NCI-H187 (cell line): ENCODE measurements at regions not wholly inside any gene's neighbourhood (a gene's known extent, or its start where the extent isn't known, plus 50 kb on each side); places are given as distances from the start of the nearest gene placed in this dataset.
"Not testable (repeated sequence)": the region's sequence is repeated elsewhere in the genome, so short reads cannot be mapped to it uniquely, and the experiment has no call there.

ENCODE experiments used
- DNase-seq, 2 experiments: peaks; one replicate each; lab custom pipeline; 2025; lab: John Stamatoyannopoulos, UW

- no peak for DNase-seq
These were observed 623.3 kb upstream of the LRRTM4 start for GRCh38 chr2:78145395-78145996.

GRCh38 chr2:78145997-78146722 lies 624.0 kb upstream of the LRRTM4 start:
- no peak for DNase-seq

GRCh38 chr2:78147466-78147865 lies 625.3 kb upstream of the LRRTM4 start:
- no peak for DNase-seq

- no peak for DNase-seq
These were observed 632.4 kb upstream of the LRRTM4 start for GRCh38 chr2:78154586-78154985.

- no peak for DNase-seq
These were observed 640.0 kb upstream of the LRRTM4 start for GRCh38 chr2:78162202-78162601.

- not testable (repeated sequence) for DNase-seq
These were observed 650.0 kb upstream of the LRRTM4 start for GRCh38 chr2:78172157-78172556.

GRCh38 chr2:78175645-78176044 lies 653.5 kb upstream of the LRRTM4 start:
- DNase-seq = no peak

GRCh38 chr2:78201064-78201575 lies 678.9 kb upstream of the LRRTM4 start:
- no peak for DNase-seq

GRCh38 chr2:78202366-78202765 lies 680.2 kb upstream of the LRRTM4 start:
- DNase-seq = no peak

GRCh38 chr2:78202986-78203670 lies 681.0 kb upstream of the LRRTM4 start:
- DNase-seq = no peak

GRCh38 chr2:78218066-78218465 lies 695.9 kb upstream of the LRRTM4 start:
- no peak for DNase-seq

GRCh38 chr2:78237704-78238103 lies 715.5 kb upstream of the LRRTM4 start:
- DNase-seq = no peak

GRCh38 chr2:78245394-78246135 lies 723.4 kb upstream of the LRRTM4 start:
- DNase-seq = no peak

- DNase-seq = no peak
These were observed 729.5 kb upstream of the LRRTM4 start for GRCh38 chr2:78251708-78252107.

- no peak for DNase-seq
These were observed 738.7 kb upstream of the LRRTM4 start for GRCh38 chr2:78260861-78261260.

GRCh38 chr2:78261454-78261853 lies 739.3 kb upstream of the LRRTM4 start:
- DNase-seq = no peak

- DNase-seq = not testable (repeated sequence)
These were observed 739.9 kb upstream of the LRRTM4 start for GRCh38 chr2:78262089-78262488.

GRCh38 chr2:78262713-78263375 lies 740.7 kb upstream of the LRRTM4 start:
- no peak for DNase-seq

- DNase-seq = no peak
These were observed 741.4 kb upstream of the LRRTM4 start for GRCh38 chr2:78263571-78263970.

- no peak for DNase-seq
These were observed 742.0 kb upstream of the LRRTM4 start for GRCh38 chr2:78264130-78264529.

GRCh38 chr2:78281164-78281563 lies 744.3 kb upstream of the REG3G start:
- DNase-seq = no peak
